Loucy (cell line): ENCODE measurements at regions not wholly inside any gene's neighbourhood (a gene's known extent, or its start where the extent isn't known, plus 50 kb on each side); places are given as distances from the start of the nearest gene placed in this dataset.

Experiments used
- H2AFZ ChIP-seq: fragments of 200-600 bp; sonication (generic); 2 replicates; pipeline ENCODE4 v1.6.0; 2016; ENCODE audit warnings: antibody characterized with exemption, mild to moderate bottlenecking, low read length, moderate library complexity
- H3F3A ChIP-seq: fragments of 200-600 bp; 2 replicates; pipeline ENCODE4 v1.6.0; 2016; ENCODE audit warnings: antibody characterized with exemption, low read depth, mild to moderate bottlenecking
- H3K27me3 ChIP-seq: fragments of 200-600 bp; sonication (generic); 2 replicates; pipeline ENCODE4 v1.6.1; 2014; ENCODE audit warnings: low read length, mild to moderate bottlenecking; ENCODE audit not compliant: insufficient read depth, poor library complexity, severe bottlenecking
- H3K36me3 ChIP-seq: fragments of 200-600 bp; sonication (generic); 2 replicates; pipeline ENCODE4 v1.6.1; 2016; ENCODE audit warnings: low read length; ENCODE audit not compliant: insufficient read depth
- H3K4me1 ChIP-seq: fragments of 200-600 bp; sonication (generic); 2 replicates; pipeline ENCODE4 v1.5.1; 2014; ENCODE audit warnings: low read length, mild to moderate bottlenecking; ENCODE audit not compliant: insufficient read depth, poor library complexity, severe bottlenecking
- H3K4me2 ChIP-seq: fragments of 200-600 bp; sonication (generic); 2 replicates; pipeline ENCODE4 v1.6.0; 2014; ENCODE audit warnings: antibody characterized with exemption, low read length, low read depth, mild to moderate bottlenecking; ENCODE audit not compliant: poor library complexity, severe bottlenecking
- H3K4me3 ChIP-seq: fragments of 200-600 bp; sonication (generic); 2 replicates; pipeline ENCODE4 v1.5.1; 2014; ENCODE audit warnings: low read length, mild to moderate bottlenecking, mixed read lengths; ENCODE audit not compliant: poor library complexity, severe bottlenecking
- H3K79me2 ChIP-seq: fragments of 200-600 bp; sonication (generic); 2 replicates; pipeline ENCODE4 v1.6.1; 2014; ENCODE audit warnings: low read length; ENCODE audit not compliant: insufficient read depth
- H3K9ac ChIP-seq: fragments of 200-600 bp; sonication (generic); 2 replicates; pipeline ENCODE4 v1.6.0; 2014; ENCODE audit warnings: mild to moderate bottlenecking, low read depth, low read length, moderate library complexity; ENCODE audit not compliant: poor library complexity, severe bottlenecking
- H3K9me2 ChIP-seq: fragments of 200-600 bp; sonication (generic); replicated peaks from 2 replicates; pipeline ENCODE4 v1.6.1; 2016; ENCODE audit warnings: low read depth, low read length, mixed read lengths
- H3K9me3 ChIP-seq: fragments of 200-600 bp; sonication (generic); 2 replicates; pipeline ENCODE4 v1.6.1; 2014; ENCODE audit warnings: mild to moderate bottlenecking, antibody characterized with exemption, low read length, low read depth; ENCODE audit not compliant: insufficient read depth
- H4K20me1 ChIP-seq: fragments of 200-600 bp; sonication (generic); 2 replicates; pipeline ENCODE4 v1.6.0; 2014; ENCODE audit warnings: antibody characterized with exemption, low read length, mild to moderate bottlenecking; ENCODE audit not compliant: insufficient read depth, poor library complexity, severe bottlenecking
- CTCF ChIP-seq: fragments of 200-600 bp; sonication (generic); conservative IDR thresholded peaks from 2 replicates; pipeline ENCODE4 v1.5.1; 2014; ENCODE audit warnings: mild to moderate bottlenecking, antibody characterized with exemption, low read length
- EZH2phosphoT487 ChIP-seq: fragments of 200-600 bp; IDR thresholded peaks from 2 replicates; pipeline ENCODE4 v1.6.1; 2018; ENCODE audit warnings: antibody characterized with exemption, mild to moderate bottlenecking, moderate library complexity, borderline replicate concordance

- H2AFZ ChIP-seq, result no peak overlapping the region
- H3K9me3 ChIP-seq, result no peaks in the 10 kb centered on the region
- H3K36me3 ChIP-seq, result no peaks in the 10 kb centered on the region
- H3K4me2 ChIP-seq, result no peak overlapping the region
- TF ChIP-seq EZH2phosphoT487, result no peak
- TF ChIP-seq CTCF, result no peak
- H3K4me3 ChIP-seq, result no peak overlapping the region
- no peaks in the 10 kb centered on the region for H3F3A ChIP-seq
- H3K4me1 ChIP-seq, result no peaks in the 10 kb centered on the region
- H3K27me3 ChIP-seq, result no peaks in the 10 kb centered on the region
- H4K20me1 ChIP-seq, result no peaks in the 10 kb centered on the region
- H3K79me2 ChIP-seq, result no peaks in the 10 kb centered on the region
- H3K9ac ChIP-seq, result no peak overlapping the region
- H3K9me2 ChIP-seq, result no peaks in the 10 kb centered on the region
Measured at GRCh38 chr7:106170651-106171050, 58.5 kb upstream of the SYPL1 start.

- Histone ChIP-seq H3K4me3 (no peak overlapping the region), H3K9me3 (no peaks in the 10 kb centered on the region), H3K9ac (no peak overlapping the region), H3K79me2 (no peaks in the 10 kb centered on the region), H2AFZ (no peak overlapping the region), H3F3A (no peaks in the 10 kb centered on the region), H3K9me2 (no peaks in the 10 kb centered on the region), H3K36me3 (no peaks in the 10 kb centered on the region), H3K4me2 (no peak overlapping the region), H4K20me1 (no peaks in the 10 kb centered on the region), H3K4me1 (no peaks in the 10 kb centered on the region), H3K27me3 (no peaks in the 10 kb centered on the region)
- TF ChIP-seq CTCF (no peak), EZH2phosphoT487 (no peak)
Measured at GRCh38 chr7:106169821-106170610, 57.9 kb upstream of the SYPL1 start.

GRCh38 chr7:106167439-106168136 is 55.5 kb upstream of the SYPL1 start:
- Histone ChIP-seq H3K4me3 (no peak overlapping the region), H3K27me3 (no peaks in the 10 kb centered on the region), H3K4me1 (no peaks in the 10 kb centered on the region), H3F3A (no peaks in the 10 kb centered on the region), H3K9ac (no peak overlapping the region), H3K9me2 (no peaks in the 10 kb centered on the region), H4K20me1 (no peaks in the 10 kb centered on the region), H3K79me2 (no peaks in the 10 kb centered on the region), H2AFZ (no peak overlapping the region), H3K4me2 (no peak overlapping the region), H3K36me3 (no peaks in the 10 kb centered on the region), H3K9me3 (peaks cover 5% of the 10 kb centered on the region; the same call in 1 of the 2 replicates)
- TF ChIP-seq CTCF, result no peak
- no peak for TF ChIP-seq EZH2phosphoT487
